Embryonic facial prominence (tissue), 1 donor: ENCODE measurements at regions not wholly inside any gene's neighbourhood (a gene's known extent, or its start where the extent isn't known, plus 50 kb on each side); places are given as distances from the start of the nearest gene placed in this dataset.
A peak's percentile ranks its signal among the peaks of the same experiment; 100 is the strongest.
"Not testable (repeated sequence)": the region's sequence is repeated elsewhere in the genome, so short reads cannot be mapped to it uniquely, and the experiment has no call there.

Experiments used
- DNase-seq: peaks from one replicate; pipeline ENCODE4 v3.0.0-alpha.2; 2016; ENCODE audit errors: extremely low spot score

GRCh38 chr13:110045202-110045601 is 258.8 kb upstream of the IRS2 start:
- DNase-seq, result no peak

GRCh38 chr13:110044551-110045111 is 258.2 kb upstream of the IRS2 start:
- peak; percentile 66 for DNase-seq

- no peak for DNase-seq
Observed at GRCh38 chr13:110042253-110042950, 256.0 kb upstream of the IRS2 start.

GRCh38 chr13:110041638-110042037 is 255.3 kb upstream of the IRS2 start:
- DNase-seq, result not testable (repeated sequence)

- DNase-seq, result no peak
Observed at GRCh38 chr13:110037925-110038573, 251.7 kb upstream of the IRS2 start.

- DNase-seq, result no peak
Observed at GRCh38 chr13:110036060-110036459, 249.7 kb upstream of the IRS2 start.

GRCh38 chr13:110034031-110034549 is 247.7 kb upstream of the IRS2 start:
- DNase-seq, result no peak

GRCh38 chr13:110032969-110033368 is 246.6 kb upstream of the IRS2 start:
- no peak for DNase-seq

GRCh38 chr13:110030394-110030928 is 244.1 kb upstream of the IRS2 start:
- DNase-seq, result no peak

- DNase-seq, result no peak
Observed at GRCh38 chr13:110028838-110029621, 242.6 kb upstream of the IRS2 start.

- DNase-seq, result no peak
Observed at GRCh38 chr13:110028311-110028710, 241.9 kb upstream of the IRS2 start.

GRCh38 chr13:110027470-110028240 is 241.3 kb upstream of the IRS2 start:
- DNase-seq, result no peak

- DNase-seq, result no peak
Observed at GRCh38 chr13:110024645-110024980, 238.2 kb upstream of the IRS2 start.

- DNase-seq, result no peak
Observed at GRCh38 chr13:110023729-110024644, 237.6 kb upstream of the IRS2 start.

GRCh38 chr13:110018009-110018408 is 231.6 kb upstream of the IRS2 start:
- no peak for DNase-seq

GRCh38 chr13:110017379-110017778 is 231.0 kb upstream of the IRS2 start:
- no peak for DNase-seq

- DNase-seq, result no peak
Observed at GRCh38 chr13:110015253-110015652, 228.9 kb upstream of the IRS2 start.

GRCh38 chr13:110014719-110015118 is 228.3 kb upstream of the IRS2 start:
- no peak for DNase-seq

- DNase-seq, result no peak
Observed at GRCh38 chr13:110012102-110012739, 225.8 kb upstream of the IRS2 start.
